ENCODE measurements at regions not wholly inside any gene's neighbourhood (a gene's known extent, or its start where the extent isn't known, plus 50 kb on each side); places are given as distances from the start of the nearest gene placed in this dataset.

DNA sequence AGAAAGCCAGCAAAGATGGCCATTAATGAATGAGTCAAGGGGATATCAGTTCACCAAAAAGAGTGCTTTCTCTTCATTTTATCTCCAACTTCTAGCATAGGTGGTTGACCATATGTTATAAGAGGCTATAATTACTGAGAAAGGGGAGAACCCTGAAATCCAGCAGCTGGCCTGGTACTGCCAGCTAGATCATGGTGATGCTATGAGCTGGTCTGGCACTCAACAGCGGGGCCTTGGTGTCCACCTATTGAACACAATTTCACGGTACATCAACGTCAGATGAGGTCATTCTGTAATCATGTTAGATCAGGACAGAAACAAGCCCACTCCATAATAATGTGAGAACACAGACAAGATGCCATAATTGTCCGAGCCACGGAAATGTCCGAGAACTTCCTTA is 1644.8 kb upstream of the PCDH7 start:
- TF ChIP-seq CTCF (IDR thresholded peaks at IDR 0.05; ENCODE audit: insufficient read depth, low read depth, low read length) (no peak), EZH2 (IDR thresholded peaks at IDR 0.05; ENCODE audit: insufficient read depth, low read length) (no peak)

Data from astrocyte (in vitro differentiated cells and primary cell).